ENCODE measurements at regions not wholly inside any gene's neighbourhood (a gene's known extent, or its start where the extent isn't known, plus 50 kb on each side); places are given as distances from the start of the nearest gene placed in this dataset.

DNA sequence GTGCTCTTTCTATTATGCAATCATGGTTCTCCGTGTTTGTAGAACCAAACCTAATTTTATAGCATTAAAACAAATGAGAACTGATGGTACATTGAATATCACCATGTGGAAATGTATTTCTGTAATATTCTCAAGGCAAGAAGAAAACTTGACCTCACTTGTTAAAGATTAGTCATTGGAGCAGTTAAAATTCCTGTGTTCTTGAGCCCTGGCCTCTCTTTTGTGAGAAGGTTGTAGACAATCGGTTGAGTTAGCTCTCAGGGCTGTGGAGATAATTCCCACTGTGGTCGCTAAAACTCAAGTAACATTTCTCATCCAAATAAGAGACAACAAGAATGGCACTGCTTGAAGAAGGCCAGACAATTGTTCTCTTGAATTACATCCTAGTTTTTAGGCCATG, 216.0 kb upstream of the KLF4 start:
- no peak overlapping the region for H3K23ac ChIP-seq (ENCODE audit: low read length in 2 of 2)
- H3K4me3 ChIP-seq (ENCODE audit: insufficient read depth in 1 of 2, low read depth in 1 of 2, low read length in 2 of 2), result no peak overlapping the region
- no peak for DNase-seq
- H3K79me1 ChIP-seq (replicated peaks; ENCODE audit: low read length, poor library complexity, severe bottlenecking), result no peaks in the 10 kb centered on the region
- H4K8ac ChIP-seq (ENCODE audit: low read length), result no peak overlapping the region
- H2AFZ ChIP-seq (ENCODE audit: low read depth, low read length), result no peak overlapping the region
- H3K27me3 ChIP-seq (ENCODE audit: control insufficient read depth in 1 of 2, insufficient read depth in 1 of 2, low read length in 2 of 2), result no peaks in the 10 kb centered on the region
- peak overlapping the region; percentile 41 for H3K27ac ChIP-seq (ENCODE audit: low read length, poor library complexity, severe bottlenecking)
- H3K4me2 ChIP-seq (ENCODE audit: low read length, poor library complexity, severe bottlenecking), result no peak overlapping the region
- no peaks in the 10 kb centered on the region for H3K9me3 ChIP-seq (ENCODE audit: control insufficient read depth, low read length)
- H2AK5ac ChIP-seq (ENCODE audit: low read length, severe bottlenecking), result no peak overlapping the region
- no peak overlapping the region for H2BK120ac ChIP-seq (ENCODE audit: low read depth, low read length)
- H2BK15ac ChIP-seq (ENCODE audit: low read depth, poor library complexity, severe bottlenecking), result no peak overlapping the region
- H3K4ac ChIP-seq (ENCODE audit: low read depth in 1 of 2, low read length in 2 of 2), result no peak overlapping the region
- H3K18ac ChIP-seq (ENCODE audit: low read depth in 1 of 2, low read length in 2 of 2), result no peak overlapping the region
- H4K91ac ChIP-seq (ENCODE audit: low read length), result no peak overlapping the region
- no peak overlapping the region for H3K9ac ChIP-seq (ENCODE audit: low read length)
- no peak overlapping the region for H2BK5ac ChIP-seq (ENCODE audit: low read depth, low read length, poor library complexity, severe bottlenecking)
- H2BK12ac ChIP-seq (ENCODE audit: low read length in 2 of 2), result no peak overlapping the region
- WGBS, result 86% methylated on average over 2 of the region's 3 CpGs
- H3K4me1 ChIP-seq (ENCODE audit: control insufficient read depth, insufficient read depth, low read depth, low read length), result peaks cover 4% of the 10 kb centered on the region
- no peaks in the 10 kb centered on the region for H3K36me3 ChIP-seq (ENCODE audit: control insufficient read depth in 1 of 2, insufficient read depth in 2 of 2, low read depth in 1 of 2, low read length in 2 of 2)
- no peak overlapping the region for H3K14ac ChIP-seq (ENCODE audit: low read length in 2 of 2)

DNA sequence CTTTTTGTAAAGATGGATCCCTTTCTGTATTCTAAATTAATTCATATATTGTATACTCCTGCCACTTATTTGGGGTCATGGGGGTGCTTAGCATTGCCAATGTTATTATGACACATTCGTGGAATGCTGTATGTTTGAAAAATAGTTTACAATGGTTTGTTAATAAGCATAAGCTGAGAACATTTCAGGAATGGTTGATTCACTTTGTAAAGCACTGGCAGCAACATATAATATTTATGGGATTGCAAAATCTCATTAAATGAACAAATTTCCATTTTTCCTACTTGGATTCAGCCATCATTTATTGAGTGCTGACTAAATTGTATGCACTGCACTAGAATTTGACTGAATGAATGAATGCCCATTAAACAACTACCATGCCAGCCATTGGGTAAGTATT, 215.2 kb upstream of the KLF4 start:
- Histone ChIP-seq H3K18ac (ENCODE audit: low read depth in 1 of 2, low read length in 2 of 2) (no peak overlapping the region), H3K36me3 (ENCODE audit: control insufficient read depth in 1 of 2, insufficient read depth in 2 of 2, low read depth in 1 of 2, low read length in 2 of 2) (no peaks in the 10 kb centered on the region), H2BK120ac (ENCODE audit: low read depth, low read length) (no peak overlapping the region), H3K4ac (ENCODE audit: low read depth in 1 of 2, low read length in 2 of 2) (no peak overlapping the region), H3K27me3 (ENCODE audit: control insufficient read depth in 1 of 2, insufficient read depth in 1 of 2, low read length in 2 of 2) (no peaks in the 10 kb centered on the region), H3K9me3 (ENCODE audit: control insufficient read depth, low read length) (no peaks in the 10 kb centered on the region), H4K91ac (ENCODE audit: low read length) (no peak overlapping the region), H3K9ac (ENCODE audit: low read length) (no peak overlapping the region), H3K4me2 (ENCODE audit: low read length, poor library complexity, severe bottlenecking) (no peak overlapping the region), H2BK15ac (ENCODE audit: low read depth, poor library complexity, severe bottlenecking) (no peak overlapping the region), H2BK12ac (ENCODE audit: low read length in 2 of 2) (no peak overlapping the region), H3K23ac (ENCODE audit: low read length in 2 of 2) (no peak overlapping the region), H2BK5ac (ENCODE audit: low read depth, low read length, poor library complexity, severe bottlenecking) (no peak overlapping the region), H4K8ac (ENCODE audit: low read length) (no peak overlapping the region), H3K4me3 (ENCODE audit: insufficient read depth in 1 of 2, low read depth in 1 of 2, low read length in 2 of 2) (no peak overlapping the region), H3K14ac (ENCODE audit: low read length in 2 of 2) (no peak overlapping the region), H2AFZ (ENCODE audit: low read depth, low read length) (no peak overlapping the region), H2AK5ac (ENCODE audit: low read length, severe bottlenecking) (no peak overlapping the region), H3K27ac (ENCODE audit: low read length, poor library complexity, severe bottlenecking) (no peak overlapping the region), H3K79me1 (replicated peaks; ENCODE audit: low read length, poor library complexity, severe bottlenecking) (no peaks in the 10 kb centered on the region), H3K4me1 (ENCODE audit: control insufficient read depth, insufficient read depth, low read depth, low read length) (peaks cover 4% of the 10 kb centered on the region)
- WGBS, result 89% methylated on average over 1 of the region's 1 CpG
- no peak for DNase-seq

DNA sequence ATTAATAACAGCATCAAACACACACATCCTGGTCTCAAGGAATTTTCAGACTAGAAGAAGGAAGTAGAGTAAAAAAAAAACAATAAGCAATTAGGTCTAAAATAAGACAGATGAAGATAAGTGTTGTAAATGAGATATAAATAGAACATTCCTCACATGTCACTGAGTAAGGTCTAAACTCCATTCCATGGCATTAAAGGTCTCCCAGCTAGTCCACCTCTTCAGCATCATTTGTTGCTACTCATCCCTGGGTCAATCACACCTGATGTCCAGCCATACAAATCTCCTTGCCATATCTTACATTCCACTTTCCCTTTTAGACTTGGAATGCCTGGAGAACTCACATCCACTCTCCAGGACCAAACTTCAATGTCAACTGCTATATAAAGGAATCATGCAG, 214.1 kb upstream of the KLF4 start:
- Histone ChIP-seq H3K79me1 (replicated peaks; ENCODE audit: low read length, poor library complexity, severe bottlenecking) (no peaks in the 10 kb centered on the region), H2AK5ac (ENCODE audit: low read length, severe bottlenecking) (peak overlapping the region; percentile 35), H3K23ac (ENCODE audit: low read length in 2 of 2) (no peak overlapping the region), H3K36me3 (ENCODE audit: control insufficient read depth in 1 of 2, insufficient read depth in 2 of 2, low read depth in 1 of 2, low read length in 2 of 2) (no peaks in the 10 kb centered on the region), H4K91ac (ENCODE audit: low read length) (no peak overlapping the region), H3K4me3 (ENCODE audit: insufficient read depth in 1 of 2, low read depth in 1 of 2, low read length in 2 of 2) (no peak overlapping the region), H3K27me3 (ENCODE audit: control insufficient read depth in 1 of 2, insufficient read depth in 1 of 2, low read length in 2 of 2) (no peaks in the 10 kb centered on the region), H2BK15ac (ENCODE audit: low read depth, poor library complexity, severe bottlenecking) (no peak overlapping the region), H3K9me3 (ENCODE audit: control insufficient read depth, low read length) (no peaks in the 10 kb centered on the region), H2BK5ac (ENCODE audit: low read depth, low read length, poor library complexity, severe bottlenecking) (no peak overlapping the region), H4K8ac (ENCODE audit: low read length) (no peak overlapping the region), H3K4me1 (ENCODE audit: control insufficient read depth, insufficient read depth, low read depth, low read length) (peaks cover 4% of the 10 kb centered on the region), H3K14ac (ENCODE audit: low read length in 2 of 2) (no peak overlapping the region), H3K18ac (ENCODE audit: low read depth in 1 of 2, low read length in 2 of 2) (no peak overlapping the region), H3K4me2 (ENCODE audit: low read length, poor library complexity, severe bottlenecking) (no peak overlapping the region), H3K9ac (ENCODE audit: low read length) (no peak overlapping the region), H3K27ac (ENCODE audit: low read length, poor library complexity, severe bottlenecking) (no peak overlapping the region), H2BK120ac (ENCODE audit: low read depth, low read length) (no peak overlapping the region), H2BK12ac (ENCODE audit: low read length in 2 of 2) (no peak overlapping the region), H3K4ac (ENCODE audit: low read depth in 1 of 2, low read length in 2 of 2) (no peak overlapping the region), H2AFZ (ENCODE audit: low read depth, low read length) (no peak overlapping the region)
- DNase-seq, result no peak

DNA sequence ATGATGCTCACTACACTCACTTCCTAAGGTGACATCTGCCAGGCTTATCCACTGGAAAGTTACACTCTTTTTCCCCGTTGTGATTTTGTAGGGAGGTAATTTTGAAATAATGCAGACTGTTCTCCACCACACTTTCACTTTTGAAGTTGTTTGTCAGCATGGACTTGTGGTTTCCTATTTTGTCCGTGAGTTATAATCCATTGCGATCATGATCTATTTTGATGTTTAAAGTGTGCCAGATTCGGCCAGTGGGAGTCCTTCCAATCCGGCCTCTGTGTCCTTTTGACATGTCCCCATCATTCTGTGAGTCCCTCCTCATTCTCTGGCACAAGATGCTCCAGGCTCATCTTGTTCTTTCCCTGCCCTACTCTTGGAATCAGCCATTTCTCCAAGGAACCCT, 211.3 kb upstream of the KLF4 start:
- H3K27ac ChIP-seq (ENCODE audit: low read length, poor library complexity, severe bottlenecking), result no peak overlapping the region
- H2BK12ac ChIP-seq (ENCODE audit: low read length in 2 of 2), result no peak overlapping the region
- no peaks in the 10 kb centered on the region for H3K9me3 ChIP-seq (ENCODE audit: control insufficient read depth, low read length)
- no peak overlapping the region for H4K91ac ChIP-seq (ENCODE audit: low read length)
- no peak overlapping the region for H4K8ac ChIP-seq (ENCODE audit: low read length)
- no peak for DNase-seq
- no peak overlapping the region for H3K23ac ChIP-seq (ENCODE audit: low read length in 2 of 2)
- H2BK120ac ChIP-seq (ENCODE audit: low read depth, low read length), result no peak overlapping the region
- H3K4ac ChIP-seq (ENCODE audit: low read depth in 1 of 2, low read length in 2 of 2), result no peak overlapping the region
- no peak overlapping the region for H2AFZ ChIP-seq (ENCODE audit: low read depth, low read length)
- H3K4me1 ChIP-seq (ENCODE audit: control insufficient read depth, insufficient read depth, low read depth, low read length), result peaks cover 2% of the 10 kb centered on the region
- H3K4me2 ChIP-seq (ENCODE audit: low read length, poor library complexity, severe bottlenecking), result no peak overlapping the region
- H3K9ac ChIP-seq (ENCODE audit: low read length), result peak overlapping the region; percentile 62
- no peak overlapping the region for H2BK5ac ChIP-seq (ENCODE audit: low read depth, low read length, poor library complexity, severe bottlenecking)
- H3K79me1 ChIP-seq (replicated peaks; ENCODE audit: low read length, poor library complexity, severe bottlenecking), result no peaks in the 10 kb centered on the region
- H2BK15ac ChIP-seq (ENCODE audit: low read depth, poor library complexity, severe bottlenecking), result no peak overlapping the region
- WGBS, result 71% methylated on average over 5 of the region's 5 CpGs
- H3K18ac ChIP-seq (ENCODE audit: low read depth in 1 of 2, low read length in 2 of 2), result no peak overlapping the region
- H3K4me3 ChIP-seq (ENCODE audit: insufficient read depth in 1 of 2, low read depth in 1 of 2, low read length in 2 of 2), result peak overlapping the region in 1 of 2 experiments; percentile 67
- H2AK5ac ChIP-seq (ENCODE audit: low read length, severe bottlenecking), result no peak overlapping the region
- no peaks in the 10 kb centered on the region for H3K36me3 ChIP-seq (ENCODE audit: control insufficient read depth in 1 of 2, insufficient read depth in 2 of 2, low read depth in 1 of 2, low read length in 2 of 2)
- no peak overlapping the region for H3K14ac ChIP-seq (ENCODE audit: low read length in 2 of 2)
- H3K27me3 ChIP-seq (ENCODE audit: control insufficient read depth in 1 of 2, insufficient read depth in 1 of 2, low read length in 2 of 2), result no peaks in the 10 kb centered on the region
